Loucy (cell line): ENCODE measurements at regions not wholly inside any gene's neighbourhood (a gene's known extent, or its start where the extent isn't known, plus 50 kb on each side); places are given as distances from the start of the nearest gene placed in this dataset.

Experiments
- H2AFZ ChIP-seq: fragments of 200-600 bp; sonication (generic); 2 replicates; pipeline ENCODE4 v1.6.0; 2016; ENCODE audit warnings: antibody characterized with exemption, mild to moderate bottlenecking, low read length, moderate library complexity
- H3F3A ChIP-seq: fragments of 200-600 bp; 2 replicates; pipeline ENCODE4 v1.6.0; 2016; ENCODE audit warnings: antibody characterized with exemption, low read depth, mild to moderate bottlenecking
- H3K27me3 ChIP-seq: fragments of 200-600 bp; sonication (generic); 2 replicates; pipeline ENCODE4 v1.6.1; 2014; ENCODE audit warnings: low read length, mild to moderate bottlenecking; ENCODE audit not compliant: insufficient read depth, poor library complexity, severe bottlenecking
- H3K36me3 ChIP-seq: fragments of 200-600 bp; sonication (generic); 2 replicates; pipeline ENCODE4 v1.6.1; 2016; ENCODE audit warnings: low read length; ENCODE audit not compliant: insufficient read depth
- H3K4me1 ChIP-seq: fragments of 200-600 bp; sonication (generic); 2 replicates; pipeline ENCODE4 v1.5.1; 2014; ENCODE audit warnings: low read length, mild to moderate bottlenecking; ENCODE audit not compliant: insufficient read depth, poor library complexity, severe bottlenecking
- H3K4me2 ChIP-seq: fragments of 200-600 bp; sonication (generic); 2 replicates; pipeline ENCODE4 v1.6.0; 2014; ENCODE audit warnings: antibody characterized with exemption, low read length, low read depth, mild to moderate bottlenecking; ENCODE audit not compliant: poor library complexity, severe bottlenecking
- H3K4me3 ChIP-seq: fragments of 200-600 bp; sonication (generic); 2 replicates; pipeline ENCODE4 v1.5.1; 2014; ENCODE audit warnings: low read length, mild to moderate bottlenecking, mixed read lengths; ENCODE audit not compliant: poor library complexity, severe bottlenecking
- H3K79me2 ChIP-seq: fragments of 200-600 bp; sonication (generic); 2 replicates; pipeline ENCODE4 v1.6.1; 2014; ENCODE audit warnings: low read length; ENCODE audit not compliant: insufficient read depth
- H3K9ac ChIP-seq: fragments of 200-600 bp; sonication (generic); 2 replicates; pipeline ENCODE4 v1.6.0; 2014; ENCODE audit warnings: mild to moderate bottlenecking, low read depth, low read length, moderate library complexity; ENCODE audit not compliant: poor library complexity, severe bottlenecking
- H3K9me2 ChIP-seq: fragments of 200-600 bp; sonication (generic); replicated peaks from 2 replicates; pipeline ENCODE4 v1.6.1; 2016; ENCODE audit warnings: low read depth, low read length, mixed read lengths
- H3K9me3 ChIP-seq: fragments of 200-600 bp; sonication (generic); 2 replicates; pipeline ENCODE4 v1.6.1; 2014; ENCODE audit warnings: mild to moderate bottlenecking, antibody characterized with exemption, low read length, low read depth; ENCODE audit not compliant: insufficient read depth
- H4K20me1 ChIP-seq: fragments of 200-600 bp; sonication (generic); 2 replicates; pipeline ENCODE4 v1.6.0; 2014; ENCODE audit warnings: antibody characterized with exemption, low read length, mild to moderate bottlenecking; ENCODE audit not compliant: insufficient read depth, poor library complexity, severe bottlenecking
- EZH2phosphoT487 ChIP-seq: fragments of 200-600 bp; IDR thresholded peaks from 2 replicates; pipeline ENCODE4 v1.6.1; 2018; ENCODE audit warnings: antibody characterized with exemption, mild to moderate bottlenecking, moderate library complexity, borderline replicate concordance
- TF ChIP-seq, protein P1 (sequence below): fragments of 200-600 bp; sonication (generic); conservative IDR thresholded peaks from 2 replicates; pipeline ENCODE4 v1.5.1; 2014; ENCODE audit warnings: mild to moderate bottlenecking, antibody characterized with exemption, low read length

DNA sequence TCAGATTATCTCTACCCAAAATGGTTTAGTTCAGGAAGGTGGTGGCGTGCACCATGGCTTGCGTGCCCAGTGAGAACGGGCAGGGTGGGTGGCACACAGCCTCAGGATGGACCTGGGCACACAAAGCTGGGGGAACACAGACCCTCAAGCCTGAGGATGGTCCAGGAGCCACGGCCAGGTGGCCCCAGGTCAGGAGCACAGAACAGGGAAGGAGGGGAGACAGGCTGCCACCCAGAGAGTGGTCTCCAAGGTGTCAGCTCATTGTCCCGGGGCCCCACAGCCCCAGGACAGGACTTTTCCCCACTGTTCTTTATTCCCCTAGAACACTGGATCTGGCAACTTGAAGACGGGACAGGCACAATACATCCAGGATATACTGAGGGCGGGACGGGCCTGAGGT is 75.6 kb upstream of the MGMT start:
- Histone ChIP-seq H2AFZ (no peak overlapping the region), H3K9ac (no peak overlapping the region)

DNA sequence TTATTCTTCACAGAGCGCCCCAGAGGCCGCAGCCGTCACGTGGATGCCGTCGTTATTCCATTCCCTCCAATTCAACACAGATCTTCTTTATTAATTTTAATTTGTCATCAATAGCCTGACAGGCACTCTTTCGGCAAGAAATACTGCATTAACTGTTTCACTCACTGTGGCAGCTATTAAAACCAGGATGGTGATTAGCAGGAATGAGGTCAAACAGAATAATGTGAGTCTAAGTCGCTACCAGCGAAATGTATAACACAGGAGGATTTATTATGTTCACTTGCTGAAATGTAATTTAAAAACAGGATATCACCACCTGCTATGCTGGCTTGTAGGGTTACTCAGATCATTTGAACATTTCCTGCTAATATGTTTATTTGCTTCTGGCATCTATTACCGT is 74.2 kb upstream of the MGMT start:
- Histone ChIP-seq H3K4me1 (no peaks in the 10 kb centered on the region), H3K4me2 (no peak overlapping the region), H2AFZ (no peak overlapping the region), H3F3A (no peaks in the 10 kb centered on the region), H4K20me1 (no peaks in the 10 kb centered on the region), H3K9ac (no peak overlapping the region), H3K36me3 (no peaks in the 10 kb centered on the region), H3K9me3 (no peaks in the 10 kb centered on the region), H3K27me3 (no peaks in the 10 kb centered on the region), H3K79me2 (no peaks in the 10 kb centered on the region), H3K9me2 (no peaks in the 10 kb centered on the region), H3K4me3 (no peak overlapping the region)
- TF ChIP-seq EZH2phosphoT487: no peak
- TF ChIP-seq, protein P1, sequence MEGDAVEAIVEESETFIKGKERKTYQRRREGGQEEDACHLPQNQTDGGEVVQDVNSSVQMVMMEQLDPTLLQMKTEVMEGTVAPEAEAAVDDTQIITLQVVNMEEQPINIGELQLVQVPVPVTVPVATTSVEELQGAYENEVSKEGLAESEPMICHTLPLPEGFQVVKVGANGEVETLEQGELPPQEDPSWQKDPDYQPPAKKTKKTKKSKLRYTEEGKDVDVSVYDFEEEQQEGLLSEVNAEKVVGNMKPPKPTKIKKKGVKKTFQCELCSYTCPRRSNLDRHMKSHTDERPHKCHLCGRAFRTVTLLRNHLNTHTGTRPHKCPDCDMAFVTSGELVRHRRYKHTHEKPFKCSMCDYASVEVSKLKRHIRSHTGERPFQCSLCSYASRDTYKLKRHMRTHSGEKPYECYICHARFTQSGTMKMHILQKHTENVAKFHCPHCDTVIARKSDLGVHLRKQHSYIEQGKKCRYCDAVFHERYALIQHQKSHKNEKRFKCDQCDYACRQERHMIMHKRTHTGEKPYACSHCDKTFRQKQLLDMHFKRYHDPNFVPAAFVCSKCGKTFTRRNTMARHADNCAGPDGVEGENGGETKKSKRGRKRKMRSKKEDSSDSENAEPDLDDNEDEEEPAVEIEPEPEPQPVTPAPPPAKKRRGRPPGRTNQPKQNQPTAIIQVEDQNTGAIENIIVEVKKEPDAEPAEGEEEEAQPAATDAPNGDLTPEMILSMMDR: no peak

More for the DNA sequence above, 75.6 kb upstream of the MGMT start:
- no peaks in the 10 kb centered on the region for H3K27me3 ChIP-seq
- H3F3A ChIP-seq: no peaks in the 10 kb centered on the region
- no peaks in the 10 kb centered on the region for H3K36me3 ChIP-seq
- no peak overlapping the region for H3K4me2 ChIP-seq
- no peaks in the 10 kb centered on the region for H4K20me1 ChIP-seq
- no peaks in the 10 kb centered on the region for H3K9me3 ChIP-seq
- TF ChIP-seq, protein P1: no peak
- no peak for TF ChIP-seq EZH2phosphoT487
- no peak overlapping the region for H3K4me3 ChIP-seq
- peaks cover 5% of the 10 kb centered on the region for H3K4me1 ChIP-seq
- no peaks in the 10 kb centered on the region for H3K79me2 ChIP-seq
- no peaks in the 10 kb centered on the region for H3K9me2 ChIP-seq

DNA sequence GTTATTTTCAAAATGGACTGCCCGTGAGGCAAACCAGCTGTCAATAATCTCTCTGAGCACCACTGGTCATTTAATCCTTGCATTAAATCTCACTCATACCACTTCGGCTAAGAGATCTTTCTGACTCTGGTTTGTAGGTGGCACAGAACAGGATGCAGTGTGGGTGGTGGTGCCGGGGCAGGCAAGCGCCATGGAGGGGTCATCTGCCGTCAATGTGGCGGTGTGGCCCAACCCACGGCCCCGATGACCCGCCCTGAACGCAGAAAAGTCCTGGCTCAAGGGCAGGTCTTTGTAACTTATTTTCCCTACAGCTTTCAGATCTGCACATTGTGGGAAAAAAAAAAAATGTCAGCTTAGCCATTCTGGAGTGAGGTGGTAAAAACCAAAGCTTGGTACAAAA is 73.2 kb upstream of the MGMT start:
- TF ChIP-seq, protein P1: no peak
- TF ChIP-seq EZH2phosphoT487: no peak
- Histone ChIP-seq H2AFZ (no peak overlapping the region), H3K9me2 (no peaks in the 10 kb centered on the region), H3K4me3 (no peak overlapping the region), H3K36me3 (no peaks in the 10 kb centered on the region), H3K9me3 (no peaks in the 10 kb centered on the region), H4K20me1 (no peaks in the 10 kb centered on the region), H3K27me3 (no peaks in the 10 kb centered on the region), H3F3A (no peaks in the 10 kb centered on the region), H3K79me2 (no peaks in the 10 kb centered on the region), H3K9ac (no peak overlapping the region), H3K4me2 (no peak overlapping the region), H3K4me1 (no peaks in the 10 kb centered on the region)
